HAP-1 (cell line): ENCODE measurements at regions not wholly inside any gene's neighbourhood (a gene's known extent, or its start where the extent isn't known, plus 50 kb on each side); places are given as distances from the start of the nearest gene placed in this dataset.

Experiments
- DNase-seq, 2 experiments: peaks; one replicate each; pipeline ENCODE4 v3.0.0-alpha.2; 2016 to 2020; ENCODE audit warnings: low spot score in 2 of 2
- H3K27me3 ChIP-seq: fragments of 250-450 bp; sonication (Bioruptor Pico); 2 replicates; pipeline ENCODE4 v1.5.1; 2020; ENCODE audit warnings: low read depth, mild to moderate bottlenecking, moderate library complexity
- H3K36me3 ChIP-seq: fragments of 250-450 bp; sonication (Bioruptor Pico); replicated peaks from 2 replicates; pipeline ENCODE4 v1.5.1; 2020; ENCODE audit warnings: mild to moderate bottlenecking
- H3K4me1 ChIP-seq: fragments of 250-450 bp; sonication (Bioruptor Pico); 2 replicates; pipeline ENCODE4 v1.5.1; 2020; ENCODE audit warnings: mild to moderate bottlenecking
- H3K4me3 ChIP-seq: fragments of 250-450 bp; sonication (Bioruptor Pico); 2 replicates; pipeline ENCODE4 v1.5.1; 2020; ENCODE audit warnings: mild to moderate bottlenecking, moderate library complexity
- H3K9me3 ChIP-seq: fragments of 250-450 bp; sonication (Bioruptor Pico); 2 replicates; pipeline ENCODE4 v1.5.1; 2020; ENCODE audit warnings: mild to moderate bottlenecking, moderate library complexity
- in situ Hi-C: fragments of 300-500 bp; cut with MboI; formaldehyde crosslinking; loops from 3 replicates; pipeline ENCODE4 v1.14.3; 2020; ENCODE audit warnings: low sequenced_read_pairs, inconsistent platforms, mixed read lengths

DNA sequence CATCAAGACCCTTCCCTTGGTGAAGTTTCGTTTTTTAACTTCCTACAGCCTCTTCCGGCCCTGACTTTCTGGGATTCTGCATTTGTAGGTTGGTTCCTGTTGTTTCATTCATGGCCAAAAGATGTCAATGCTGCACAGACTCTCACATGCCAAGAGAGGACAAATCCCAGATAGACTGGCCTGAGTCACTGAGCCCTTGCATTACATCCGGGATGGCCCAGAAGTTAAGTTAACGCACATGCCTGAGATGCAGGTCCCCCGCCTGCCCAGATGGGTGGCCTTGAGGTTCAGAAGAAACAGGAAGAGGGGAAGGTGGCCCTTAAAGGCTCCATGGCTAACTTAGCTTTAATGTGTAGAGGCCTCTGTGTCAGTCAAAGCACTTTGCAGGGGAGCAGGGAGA is 51.6 kb upstream of the SRGAP3 start:
- Histone ChIP-seq H3K9me3 (no peaks in the 10 kb centered on the region), H3K4me3 (no peak overlapping the region), H3K27me3 (no peaks in the 10 kb centered on the region), H3K4me1 (no peaks in the 10 kb centered on the region; the same call in 1 of the 2 replicates), H3K36me3 (no peaks in the 10 kb centered on the region)
- DNase-seq = no peak
- in situ Hi-C loops = loop anchor here (5.0 to 25.0 kb wide), 2 partner anchors 329 to 539 kb away; partner anchors contain the start of gene OXTR

DNA sequence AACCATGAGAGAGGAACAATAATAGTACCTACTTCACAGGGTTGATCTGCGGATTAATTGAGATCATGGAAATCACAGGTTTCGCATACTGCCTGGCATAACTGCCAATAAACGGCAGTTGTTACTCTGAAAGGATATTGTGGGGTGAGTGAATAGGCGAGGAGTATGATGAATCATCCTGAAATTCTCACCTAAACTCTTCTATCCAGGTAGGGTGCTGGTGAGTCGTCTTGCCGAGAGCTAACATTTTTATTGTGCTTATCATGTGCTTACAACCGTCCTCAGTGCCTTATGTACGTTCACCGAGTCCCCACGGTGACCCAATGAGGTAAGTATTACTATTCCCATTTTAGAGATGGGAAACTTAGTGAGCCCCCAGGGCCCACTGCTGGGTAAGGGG is 52.4 kb upstream of the SRGAP3 start:
- H3K9me3 ChIP-seq = no peaks in the 10 kb centered on the region
- no peaks in the 10 kb centered on the region for H3K36me3 ChIP-seq
- no peaks in the 10 kb centered on the region for H3K27me3 ChIP-seq
- no peaks in the 10 kb centered on the region; the same call in 1 of the 2 replicates for H3K4me1 ChIP-seq
- H3K4me3 ChIP-seq = no peak overlapping the region
- in situ Hi-C loops = loop anchor here (5.0 to 25.0 kb wide), 2 partner anchors 329 to 539 kb away; partner anchors contain the start of gene OXTR
- no peak for DNase-seq

DNA sequence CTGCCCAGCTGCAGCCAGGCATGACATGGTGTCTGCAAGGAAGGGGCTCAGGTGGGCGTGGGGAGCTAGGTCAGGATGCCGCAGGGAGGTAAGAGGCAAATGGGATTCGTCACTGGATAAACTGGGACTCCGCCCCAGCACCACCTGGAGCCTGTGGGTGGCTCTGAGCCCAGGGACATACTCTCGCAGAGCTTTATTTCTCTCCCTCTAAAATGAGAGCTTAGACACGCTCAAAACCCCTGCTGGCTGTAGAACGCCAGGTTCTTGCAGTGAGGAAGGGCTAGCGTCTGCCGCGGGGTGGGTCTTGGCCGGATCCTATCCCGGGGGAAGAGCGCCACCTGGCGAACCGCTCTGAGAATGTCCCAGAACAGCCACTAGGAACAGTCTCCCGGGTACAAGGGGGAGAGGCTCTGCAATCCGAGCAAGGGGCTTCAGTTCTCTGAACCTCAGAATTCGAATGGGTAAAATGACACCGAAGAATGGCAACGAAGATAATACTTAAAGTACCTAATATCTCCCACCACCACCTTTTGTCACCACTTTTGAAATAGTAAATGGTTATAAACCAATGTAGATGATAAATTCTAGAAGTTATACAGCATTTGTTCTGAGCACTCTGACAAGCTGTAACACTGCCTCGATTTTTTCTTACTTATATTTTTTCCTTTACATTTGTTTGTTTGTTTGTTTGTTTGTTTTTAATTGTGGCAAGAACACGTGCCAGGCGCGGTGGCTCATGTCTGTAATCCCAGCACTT is 53.2 kb upstream of the SRGAP3 start:
- H3K4me1 ChIP-seq = no peaks in the 10 kb centered on the region; the same call in 1 of the 2 replicates
- H3K36me3 ChIP-seq = no peaks in the 10 kb centered on the region
- no peaks in the 10 kb centered on the region for H3K27me3 ChIP-seq
- peak; percentile 72 to 89 for DNase-seq
- H3K9me3 ChIP-seq = no peaks in the 10 kb centered on the region
- no peak overlapping the region for H3K4me3 ChIP-seq
- in situ Hi-C loops = loop anchor here (5.0 to 25.0 kb wide), 2 partner anchors 330 to 540 kb away; partner anchors contain the start of gene OXTR

DNA sequence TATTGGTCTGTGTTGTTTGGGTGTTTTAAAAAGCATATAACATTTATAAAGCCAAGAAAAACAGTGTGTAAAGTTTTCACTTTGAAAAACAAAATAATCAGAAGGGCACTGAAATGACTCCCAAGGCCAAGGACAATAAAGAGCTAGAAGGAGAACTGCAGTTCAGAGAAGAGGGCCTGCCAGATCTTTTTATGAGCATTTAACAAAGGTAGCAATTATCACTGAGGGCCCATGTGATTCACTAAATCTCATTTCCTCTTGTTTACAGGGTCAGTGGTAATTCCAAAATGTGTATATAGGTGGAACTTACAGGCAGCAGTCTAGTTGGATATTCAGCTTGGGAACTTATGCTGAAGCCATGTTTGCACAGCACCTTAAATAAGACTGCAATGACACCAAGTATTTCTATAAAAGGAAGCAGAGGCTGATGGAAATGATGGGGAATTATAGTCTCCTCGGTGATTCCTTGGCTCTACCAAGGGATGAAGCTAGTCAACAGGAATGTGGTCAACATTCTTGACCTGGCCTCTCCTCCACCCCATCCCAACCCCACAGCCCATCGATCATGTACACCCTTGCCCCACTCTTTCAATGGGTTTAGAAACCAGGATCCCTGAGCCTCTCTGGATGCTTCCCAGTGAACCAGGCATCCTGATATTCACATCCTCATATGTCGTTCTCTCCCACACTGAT is 54.4 kb upstream of the THUMPD3 start:
- Histone ChIP-seq H3K36me3 (no peaks in the 10 kb centered on the region), H3K9me3 (no peaks in the 10 kb centered on the region), H3K4me1 (no peaks in the 10 kb centered on the region), H3K4me3 (no peak overlapping the region), H3K27me3 (no peaks in the 10 kb centered on the region)
- in situ Hi-C loops = loop anchor here (25.0 kb wide), 1 partner anchor 546 kb away; the partner anchor contains the start of gene OXTR
- DNase-seq = no peak

DNA sequence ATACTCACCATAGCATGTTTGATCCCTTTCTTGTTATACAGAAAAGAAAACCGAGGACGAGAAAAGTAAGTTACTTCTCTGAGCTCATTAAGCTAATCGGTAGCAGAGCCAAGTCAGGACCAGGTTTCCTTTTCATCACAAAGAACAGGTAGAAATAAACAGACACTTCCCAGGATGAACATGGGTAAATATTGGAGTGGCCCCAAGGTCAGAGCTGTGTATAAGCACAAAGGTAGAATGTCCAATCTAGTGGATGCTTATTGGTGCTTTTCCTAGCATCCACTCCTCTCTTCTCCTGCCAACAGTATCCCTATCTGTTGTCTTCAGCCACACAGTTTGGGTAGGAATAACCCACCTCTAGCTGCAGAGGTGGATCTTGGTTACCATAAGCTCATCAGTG is 52.8 kb upstream of the THUMPD3 start:
- in situ Hi-C loops = loop anchor here (25.0 kb wide), 1 partner anchor 548 kb away; the partner anchor contains the start of gene OXTR
- Histone ChIP-seq H3K9me3 (no peaks in the 10 kb centered on the region), H3K27me3 (peaks cover 7% of the 10 kb centered on the region; the same call in 1 of the 2 replicates), H3K4me3 (no peak overlapping the region), H3K36me3 (no peaks in the 10 kb centered on the region), H3K4me1 (no peaks in the 10 kb centered on the region)
- no peak for DNase-seq

DNA sequence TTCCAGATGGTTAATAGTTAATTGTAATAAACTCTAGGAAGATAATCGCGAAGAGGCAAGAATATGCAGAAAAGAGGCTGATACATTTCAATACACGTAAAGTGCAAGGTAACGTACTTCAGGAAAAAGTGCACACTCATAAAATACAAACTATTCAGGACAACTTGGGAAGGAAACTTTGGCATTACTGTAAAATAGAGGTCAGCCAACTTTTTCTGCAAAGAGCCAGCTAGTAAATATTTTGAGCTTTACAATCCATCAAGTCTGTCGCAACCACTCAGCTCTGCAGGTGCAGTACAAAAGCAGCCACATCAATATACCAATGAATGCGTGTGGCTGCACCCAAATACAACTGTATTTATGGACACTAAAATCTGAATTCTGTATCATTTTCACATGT is 51.6 kb upstream of the THUMPD3 start:
- Histone ChIP-seq H3K4me3 (no peak overlapping the region), H3K36me3 (no peaks in the 10 kb centered on the region), H3K4me1 (no peaks in the 10 kb centered on the region), H3K27me3 (peaks cover 7% of the 10 kb centered on the region; the same call in 1 of the 2 replicates), H3K9me3 (no peaks in the 10 kb centered on the region)
- in situ Hi-C loops = loop anchor here (25.0 kb wide), 1 partner anchor 549 kb away; the partner anchor contains the start of gene OXTR
- no peak for DNase-seq
